CD4-positive, CD25-positive, alpha-beta regulatory T cell (primary cell): ENCODE measurements at regions not wholly inside any gene's neighbourhood (a gene's known extent, or its start where the extent isn't known, plus 50 kb on each side); places are given as distances from the start of the nearest gene placed in this dataset.

Experiments
- ATAC-seq, 2 donors: fragments of 150-1000 bp; cut with Tn5 transposase; one replicate each; pipeline ENCODE4 v1.10.0; 2021; ENCODE audit warnings: low read depth in 2 of 2, moderate number of reproducible peaks in 2 of 2, moderate library complexity in 1 of 2
- DNase-seq, 3 donors: peaks; one replicate each; pipeline versions ENCODE4 v3.0.0 to v3.0.0-alpha.2; 2012 to 2022; ENCODE audit warnings: mixed read lengths in 1 of 3
- H3K27ac ChIP-seq: one replicate; pipeline ENCODE4 v1.7.0; 2013; ENCODE audit warnings: mild to moderate bottlenecking, low read length; ENCODE audit not compliant: insufficient read depth, poor library complexity, severe bottlenecking
- H3K27me3 ChIP-seq: one replicate; pipeline ENCODE4 v1.7.0; 2013; ENCODE audit warnings: low read length; ENCODE audit not compliant: control insufficient read depth, insufficient read depth
- H3K36me3 ChIP-seq: one replicate; pipeline ENCODE4 v1.7.0; 2013; ENCODE audit warnings: mild to moderate bottlenecking, low read length, moderate library complexity; ENCODE audit not compliant: control insufficient read depth, insufficient read depth
- H3K4me1 ChIP-seq: 2 replicates; pipeline ENCODE4 v1.7.0; 2013; ENCODE audit warnings: mild to moderate bottlenecking, low read length; ENCODE audit not compliant: insufficient read depth, control insufficient read depth, poor library complexity, severe bottlenecking
- H3K4me3 ChIP-seq: one replicate; pipeline ENCODE4 v1.7.0; 2013; ENCODE audit warnings: low read depth, mild to moderate bottlenecking, low read length, moderate library complexity
- H3K9me3 ChIP-seq, 2 experiments: 1 replicate in 1 of 2; 2 replicates in 1 of 2; pipeline ENCODE4 v1.7.0; 2013; ENCODE audit warnings: low read length in 2 of 2, mild to moderate bottlenecking in 1 of 2, moderate library complexity in 1 of 2; ENCODE audit not compliant: control insufficient read depth in 2 of 2
- H3K27ac Mint-ChIP-seq, 3 donors: one replicate each; pipeline ENCODE4 v1.8.0; 2020 to 2022; ENCODE audit warnings: mild to moderate bottlenecking in 3 of 3, mixed read lengths in 3 of 3, moderate library complexity in 2 of 3
- H3K27me3 Mint-ChIP-seq: one replicate; pipeline ENCODE4 v1.8.0; 2022; ENCODE audit warnings: mild to moderate bottlenecking, mixed read lengths
- H3K36me3 Mint-ChIP-seq: one replicate; pipeline ENCODE4 v1.8.0; 2020; ENCODE audit warnings: mixed read lengths
- H3K4me1 Mint-ChIP-seq, 4 donors: one replicate each; pipeline ENCODE4 v1.8.0; 2020 to 2022; ENCODE audit warnings: mixed read lengths in 4 of 4, mild to moderate bottlenecking in 1 of 4
- H3K4me3 Mint-ChIP-seq, 4 donors: one replicate each; pipeline ENCODE4 v1.8.0; 2020 to 2022; ENCODE audit warnings: mild to moderate bottlenecking in 4 of 4, mixed read lengths in 4 of 4, moderate library complexity in 3 of 4
- H3K9me3 Mint-ChIP-seq, 7 donors: one replicate each; pipeline ENCODE4 v1.8.0; 2020 to 2022; ENCODE audit warnings: mixed read lengths in 7 of 7, mild to moderate bottlenecking in 3 of 7, moderate library complexity in 2 of 7

- Mint-ChIP-seq H3K9me3 (peaks cover 0 to 7% (median 3%) of the 10 kb centered on the region in 7 donors), H3K4me3 (no peak overlapping the region), H3K27ac (no peak overlapping the region), H3K27me3 (no peaks in the 10 kb centered on the region), H3K4me1 (no peaks in the 10 kb centered on the region), H3K36me3 (no peaks in the 10 kb centered on the region)
- ATAC-seq: no peak
- Histone ChIP-seq H3K4me1 (no peaks in the 10 kb centered on the region), H3K9me3 (no peaks in the 10 kb centered on the region), H3K27ac (no peak overlapping the region), H3K4me3 (no peak overlapping the region), H3K27me3 (no peaks in the 10 kb centered on the region), H3K36me3 (no peaks in the 10 kb centered on the region)
- no peak for DNase-seq
These were observed 535.2 kb downstream of the TDRD15 start for GRCh38 chr2:21658907-21659477.

GRCh38 chr2:21664083-21664482 is 540.3 kb downstream of the TDRD15 start:
- H3K4me3 ChIP-seq: no peak overlapping the region
- H3K9me3 ChIP-seq: no peaks in the 10 kb centered on the region
- no peaks in the 10 kb centered on the region for H3K4me1 ChIP-seq
- peaks cover 2 to 19% (median 9%) of the 10 kb centered on the region in 7 donors for H3K9me3 Mint-ChIP-seq
- no peaks in the 10 kb centered on the region for H3K27me3 ChIP-seq
- no peak for DNase-seq
- ATAC-seq: no peak
- no peak overlapping the region for H3K27ac Mint-ChIP-seq
- H3K27me3 Mint-ChIP-seq: no peaks in the 10 kb centered on the region
- no peak overlapping the region for H3K4me3 Mint-ChIP-seq
- H3K27ac ChIP-seq: no peak overlapping the region
- H3K36me3 ChIP-seq: no peaks in the 10 kb centered on the region
- H3K4me1 Mint-ChIP-seq: no peaks in the 10 kb centered on the region
- no peaks in the 10 kb centered on the region for H3K36me3 Mint-ChIP-seq

GRCh38 chr2:21667638-21668037 is 543.9 kb downstream of the TDRD15 start:
- Mint-ChIP-seq H3K27ac (no peak overlapping the region), H3K9me3 (peaks cover 5 to 29% (median 9%) of the 10 kb centered on the region in 7 donors), H3K4me1 (no peaks in the 10 kb centered on the region), H3K27me3 (no peaks in the 10 kb centered on the region), H3K36me3 (no peaks in the 10 kb centered on the region), H3K4me3 (peak overlapping the region in 1 of 4 donors; percentile 47)
- Histone ChIP-seq H3K27ac (no peak overlapping the region), H3K9me3 (no peaks in the 10 kb centered on the region), H3K27me3 (no peaks in the 10 kb centered on the region), H3K4me3 (no peak overlapping the region), H3K36me3 (no peaks in the 10 kb centered on the region), H3K4me1 (no peaks in the 10 kb centered on the region)
- no peak for ATAC-seq
- no peak for DNase-seq

GRCh38 chr2:21668078-21668710 is 544.4 kb downstream of the TDRD15 start:
- H3K4me3 ChIP-seq: no peak overlapping the region
- Mint-ChIP-seq H3K9me3 (peaks cover 5 to 29% (median 9%) of the 10 kb centered on the region in 7 donors), H3K27me3 (no peaks in the 10 kb centered on the region), H3K36me3 (no peaks in the 10 kb centered on the region), H3K4me1 (no peaks in the 10 kb centered on the region), H3K4me3 (no peak overlapping the region), H3K27ac (no peak overlapping the region)
- H3K36me3 ChIP-seq: no peaks in the 10 kb centered on the region
- no peak overlapping the region for H3K27ac ChIP-seq
- ATAC-seq (no peak), DNase-seq (no peak)
- no peaks in the 10 kb centered on the region for H3K4me1 ChIP-seq
- H3K27me3 ChIP-seq: no peaks in the 10 kb centered on the region
- H3K9me3 ChIP-seq: no peaks in the 10 kb centered on the region

GRCh38 chr2:21676041-21676440 is 552.3 kb downstream of the TDRD15 start:
- DNase-seq (no peak), ATAC-seq (no peak)
- Mint-ChIP-seq H3K9me3 (peaks cover 0 to 22% (median 8%) of the 10 kb centered on the region in 7 donors), H3K4me1 (no peaks in the 10 kb centered on the region), H3K27ac (no peak overlapping the region), H3K36me3 (no peaks in the 10 kb centered on the region), H3K4me3 (no peak overlapping the region), H3K27me3 (no peaks in the 10 kb centered on the region)
- no peaks in the 10 kb centered on the region for H3K27me3 ChIP-seq
- no peak overlapping the region for H3K4me3 ChIP-seq
- H3K9me3 ChIP-seq: peaks cover 5 to 15% of the 10 kb centered on the region in 2 experiments
- no peaks in the 10 kb centered on the region for H3K36me3 ChIP-seq
- no peak overlapping the region for H3K27ac ChIP-seq
- H3K4me1 ChIP-seq: no peaks in the 10 kb centered on the region

- ATAC-seq: no peak
- Histone ChIP-seq H3K4me1 (no peaks in the 10 kb centered on the region), H3K27ac (no peak overlapping the region), H3K9me3 (peaks cover 5 to 15% of the 10 kb centered on the region in 2 experiments), H3K4me3 (no peak overlapping the region), H3K36me3 (no peaks in the 10 kb centered on the region), H3K27me3 (no peaks in the 10 kb centered on the region)
- H3K27ac Mint-ChIP-seq: no peak overlapping the region
- no peaks in the 10 kb centered on the region for H3K4me1 Mint-ChIP-seq
- H3K9me3 Mint-ChIP-seq: peaks cover 0 to 29% (median 8%) of the 10 kb centered on the region in 7 donors
- H3K27me3 Mint-ChIP-seq: no peaks in the 10 kb centered on the region
- H3K4me3 Mint-ChIP-seq: no peak overlapping the region
- no peaks in the 10 kb centered on the region for H3K36me3 Mint-ChIP-seq
- no peak for DNase-seq
These were observed 552.9 kb downstream of the TDRD15 start for GRCh38 chr2:21676676-21677075.

- H3K27ac Mint-ChIP-seq: no peak overlapping the region
- H3K4me1 Mint-ChIP-seq: no peaks in the 10 kb centered on the region
- H3K36me3 ChIP-seq: no peaks in the 10 kb centered on the region
- DNase-seq: no peak
- no peaks in the 10 kb centered on the region for H3K9me3 ChIP-seq
- H3K27me3 ChIP-seq: no peaks in the 10 kb centered on the region
- ATAC-seq: no peak
- no peak overlapping the region for H3K4me3 ChIP-seq
- peaks cover 0 to 24% (median 5%) of the 10 kb centered on the region in 7 donors for H3K9me3 Mint-ChIP-seq
- H3K4me1 ChIP-seq: no peaks in the 10 kb centered on the region
- no peaks in the 10 kb centered on the region for H3K27me3 Mint-ChIP-seq
- H3K27ac ChIP-seq: no peak overlapping the region
- H3K36me3 Mint-ChIP-seq: no peaks in the 10 kb centered on the region
- no peak overlapping the region for H3K4me3 Mint-ChIP-seq
These were observed 560.1 kb downstream of the TDRD15 start for GRCh38 chr2:21683838-21684237.

- no peak overlapping the region for H3K27ac ChIP-seq
- DNase-seq (no peak), ATAC-seq (no peak)
- no peaks in the 10 kb centered on the region for H3K4me1 Mint-ChIP-seq
- no peak overlapping the region for H3K4me3 ChIP-seq
- H3K36me3 ChIP-seq: no peaks in the 10 kb centered on the region
- H3K27me3 ChIP-seq: no peaks in the 10 kb centered on the region
- no peaks in the 10 kb centered on the region for H3K4me1 ChIP-seq
- H3K4me3 Mint-ChIP-seq: no peak overlapping the region
- no peaks in the 10 kb centered on the region for H3K36me3 Mint-ChIP-seq
- no peaks in the 10 kb centered on the region for H3K9me3 ChIP-seq
- H3K27me3 Mint-ChIP-seq: no peaks in the 10 kb centered on the region
- no peak overlapping the region for H3K27ac Mint-ChIP-seq
- H3K9me3 Mint-ChIP-seq: peaks cover 0 to 4% (median 1%) of the 10 kb centered on the region in 7 donors
These were observed 563.8 kb downstream of the TDRD15 start for GRCh38 chr2:21687589-21687988.
